Stimulated activated CD8-positive, alpha-beta memory T cell treated with anti-CD3 and anti-CD28 coated beads, Interleukin-4, amount 100 ng/mL, for 1 hour (primary cell): ENCODE measurements at regions not wholly inside any gene's neighbourhood (a gene's known extent, or its start where the extent isn't known, plus 50 kb on each side); places are given as distances from the start of the nearest gene placed in this dataset.

Experiments
- DNase-seq, 2 donors: peaks; one replicate each; pipeline ENCODE4 v3.0.0-alpha.2; 2020; ENCODE audit warnings: low read depth in 2 of 2, low spot score in 1 of 2

DNA sequence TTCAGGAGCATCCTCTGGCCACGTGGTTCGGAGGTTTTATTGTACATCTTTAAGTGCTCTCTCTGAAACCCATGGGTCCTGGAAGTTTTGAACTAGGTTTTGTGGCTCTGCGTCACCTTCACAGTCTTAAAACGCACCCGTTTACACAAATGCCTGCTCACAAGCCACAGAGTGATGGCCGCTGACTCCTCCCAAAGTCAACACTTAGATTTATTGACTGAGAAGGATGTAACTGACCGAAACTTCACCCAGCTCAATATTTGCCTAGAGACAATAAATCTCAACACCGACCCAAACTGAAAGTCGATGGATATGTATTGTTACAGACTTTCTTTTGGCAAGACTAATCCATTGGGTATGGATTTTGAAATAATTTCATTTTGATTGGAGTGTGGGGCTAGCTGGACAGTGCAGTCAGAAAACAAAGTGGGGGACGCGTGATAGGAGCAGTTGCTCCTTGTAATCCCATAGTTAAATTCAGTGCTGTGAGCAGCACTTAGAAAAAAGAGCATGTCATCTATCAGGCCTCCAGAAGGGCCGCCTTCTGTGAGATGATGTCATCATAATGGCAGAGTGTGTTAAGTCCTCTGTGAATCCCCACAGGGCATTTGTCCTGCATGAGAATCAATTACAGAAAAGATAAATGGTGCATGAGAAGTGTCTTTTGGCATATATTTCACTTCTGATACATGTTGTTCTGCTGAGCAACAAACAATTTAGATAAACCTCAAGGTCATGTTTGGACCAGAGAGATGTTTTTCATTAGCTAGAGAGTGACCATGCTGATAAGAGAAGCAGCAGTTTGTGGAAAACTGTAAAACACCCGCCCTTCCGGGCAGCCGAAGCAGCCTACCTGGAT is 183.7 kb downstream of the INO80D start:
- DNase-seq, result no peak

DNA sequence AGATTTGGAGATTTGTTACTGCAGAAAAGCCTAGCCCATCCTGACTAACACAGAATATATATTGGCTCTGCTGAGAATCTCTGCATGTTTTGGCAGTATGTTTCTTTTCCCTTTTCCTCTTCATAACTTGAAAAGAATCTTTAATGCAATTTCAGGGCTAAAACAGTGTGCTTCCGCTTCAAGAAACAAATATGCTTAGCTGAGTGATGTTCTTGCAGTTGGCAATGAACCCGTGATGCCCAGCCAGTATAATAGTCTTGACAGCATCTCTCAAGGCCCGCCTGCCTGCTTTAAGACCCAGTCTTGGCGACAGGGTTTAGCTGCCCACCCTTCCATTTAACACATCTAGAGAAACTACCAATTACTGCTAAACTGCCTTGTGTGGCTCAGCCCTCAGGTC is 184.5 kb downstream of the INO80D start:
- no peak for DNase-seq

DNA sequence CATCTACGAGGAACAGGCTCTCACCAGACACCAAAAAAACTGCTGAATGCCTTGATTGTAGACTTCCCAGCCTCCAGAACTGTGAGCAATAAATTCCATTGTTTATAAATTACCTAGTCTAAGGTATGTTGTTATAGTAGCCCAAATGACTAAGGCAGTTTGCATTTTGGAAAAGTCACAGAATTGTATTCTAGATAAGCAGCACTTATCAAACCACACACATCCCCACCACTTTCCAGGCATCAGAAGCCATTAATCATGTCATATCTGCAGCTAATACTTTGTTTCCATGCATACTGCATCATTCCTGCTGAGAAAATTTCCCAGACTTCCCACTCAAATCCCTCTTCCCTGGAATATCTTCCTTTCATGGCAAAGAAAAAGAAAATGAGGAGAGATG is 187.2 kb downstream of the INO80D start:
- DNase-seq, result no peak

DNA sequence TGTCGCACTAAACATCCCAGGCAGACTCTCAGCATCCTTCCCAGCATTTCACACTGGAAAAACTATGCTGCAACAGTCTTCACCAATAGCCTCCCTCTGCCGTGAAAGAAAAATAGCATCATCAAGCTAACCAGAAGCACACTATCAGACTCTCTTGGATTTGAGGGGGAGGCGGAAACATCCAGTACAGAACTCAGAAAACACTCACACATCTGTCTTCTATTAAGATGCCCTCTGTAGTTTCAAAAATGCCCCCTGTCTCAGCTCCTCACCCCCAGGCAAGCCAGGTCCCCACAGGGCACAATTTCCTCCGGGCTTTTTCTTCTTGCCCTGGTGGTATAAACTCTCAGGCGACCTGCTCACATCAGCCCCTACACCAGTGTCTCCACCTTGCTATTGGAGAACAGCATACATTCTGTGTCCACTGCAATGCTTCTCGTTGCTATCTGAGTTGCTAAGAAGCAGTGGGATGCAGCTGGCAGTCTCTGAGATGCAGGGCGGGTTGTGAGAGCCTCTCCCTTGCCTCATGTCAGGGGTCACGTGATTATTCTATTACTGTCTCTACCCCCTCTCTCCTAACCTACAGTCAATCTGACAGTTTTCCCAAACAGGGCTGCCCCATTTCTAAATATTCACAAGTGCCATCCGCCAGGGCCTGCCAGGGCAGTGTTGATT is 189.9 kb downstream of the INO80D start:
- DNase-seq, result no peak

DNA sequence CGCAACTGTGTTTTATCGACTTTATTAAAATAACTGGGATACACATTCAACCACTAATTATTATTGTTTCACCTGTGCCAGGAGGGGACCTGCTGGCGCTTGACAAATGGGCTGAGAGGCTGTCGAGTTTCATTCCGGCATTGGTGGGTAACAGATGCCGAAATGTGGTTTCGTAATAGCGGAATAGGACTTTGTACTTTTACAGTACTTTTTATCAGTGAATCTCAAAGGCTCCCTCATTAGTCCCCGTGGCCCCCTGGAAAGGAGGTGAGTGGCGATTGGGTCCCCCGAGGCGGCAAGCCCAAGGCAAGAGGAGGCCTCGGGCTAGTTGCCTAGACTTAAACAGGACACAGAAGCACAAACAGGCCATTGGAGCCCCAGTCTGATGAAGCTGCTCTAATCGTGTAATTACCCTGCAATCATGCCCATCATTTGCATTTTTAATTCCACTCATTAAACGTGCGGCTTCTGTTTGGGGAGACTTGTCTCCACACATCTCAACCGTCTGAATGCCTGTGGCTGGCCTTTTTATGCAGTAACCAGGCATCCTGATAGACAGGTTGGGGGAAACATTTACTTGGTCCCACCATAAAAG is 193.2 kb downstream of the INO80D start:
- no peak for DNase-seq

DNA sequence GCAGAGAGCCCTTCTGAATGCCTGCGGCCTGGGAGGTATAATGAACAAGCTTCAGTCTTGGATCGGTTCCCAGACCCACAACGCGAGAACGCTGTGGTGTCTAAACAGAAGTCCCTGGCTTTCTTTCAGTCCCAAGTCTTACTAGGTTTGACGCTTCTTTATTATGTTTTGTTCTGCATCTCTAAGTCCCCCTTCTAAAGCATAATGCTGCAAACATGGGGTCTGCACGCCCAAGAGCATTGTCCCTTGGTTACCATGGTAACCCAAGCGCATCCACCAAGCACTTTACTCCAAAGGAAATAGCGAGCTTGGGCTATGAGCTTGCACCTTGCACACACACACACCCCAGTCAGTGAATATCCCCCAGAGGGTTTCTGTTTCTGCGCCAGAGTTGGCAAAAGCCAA is 193.7 kb downstream of the INO80D start:
- DNase-seq, result no peak

DNA sequence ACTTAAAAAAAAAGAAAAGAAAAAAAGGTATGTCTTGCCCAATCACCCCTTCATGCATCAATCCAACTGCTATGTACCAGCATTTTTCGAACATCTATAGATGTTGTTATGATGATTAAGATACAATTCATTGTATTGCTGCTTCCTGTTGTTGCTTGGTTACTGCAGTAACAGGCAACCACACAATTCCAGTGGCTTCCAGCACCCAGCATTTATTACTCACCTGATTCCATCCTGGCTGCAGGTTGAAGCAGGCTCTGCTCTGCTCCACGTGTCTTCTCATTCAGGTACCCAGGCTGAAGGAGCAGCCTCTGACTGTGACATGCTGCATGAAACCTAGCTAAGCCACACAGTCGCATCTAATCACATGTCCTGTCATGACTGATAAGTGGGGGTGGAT is 196.9 kb downstream of the INO80D start:
- DNase-seq, result no peak

DNA sequence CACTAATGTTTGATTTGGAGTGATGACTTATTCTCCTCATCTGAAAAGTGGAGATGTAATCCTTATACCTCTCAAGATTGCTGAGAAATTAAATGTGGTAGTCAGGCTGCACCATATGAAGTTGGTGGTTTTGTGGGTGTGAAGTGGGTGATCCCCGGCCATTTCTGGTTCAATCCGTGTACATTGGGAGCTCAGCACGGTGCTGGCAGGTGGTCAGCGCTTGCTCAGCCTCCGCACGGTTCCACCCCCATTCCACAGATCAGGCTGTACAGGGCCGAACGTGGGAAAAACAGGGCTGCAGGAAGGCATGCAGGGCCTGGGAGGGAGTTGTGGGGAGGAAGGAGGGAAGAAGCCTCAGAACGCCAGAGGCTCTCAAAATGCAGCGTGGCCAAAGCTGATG is 198.3 kb downstream of the INO80D start:
- DNase-seq, result no peak

DNA sequence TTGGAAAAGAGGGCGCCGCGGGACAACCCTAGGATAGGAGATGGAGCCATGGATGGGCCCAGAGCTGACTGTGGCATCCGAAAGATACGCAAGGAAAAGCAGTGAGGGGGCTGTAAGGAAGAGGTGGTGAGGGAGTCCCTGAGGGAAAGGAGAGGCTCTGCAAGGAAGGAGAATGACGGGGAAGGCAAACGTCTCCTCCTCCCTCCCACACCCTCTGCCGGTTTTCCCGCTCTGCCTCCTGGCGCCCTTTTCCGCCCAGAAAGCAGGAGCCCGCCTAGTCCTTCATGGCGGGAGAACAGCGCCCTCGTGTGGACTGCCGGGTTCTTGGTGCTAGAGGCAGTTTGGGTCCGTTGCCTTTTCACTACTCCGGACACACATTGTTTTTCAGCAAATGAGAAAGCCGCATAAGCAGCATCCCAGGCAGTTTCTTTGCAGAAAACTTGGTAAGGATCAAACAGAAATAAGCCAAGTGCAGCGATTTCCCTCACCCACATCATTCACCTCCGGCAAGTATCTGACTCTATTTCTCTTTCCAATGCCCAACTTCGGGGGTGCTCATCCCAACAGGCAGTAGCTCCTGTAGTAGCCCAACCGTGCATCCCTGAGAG is 200.4 kb downstream of the INO80D start:
- peak; percentile 8 to 21 for DNase-seq

DNA sequence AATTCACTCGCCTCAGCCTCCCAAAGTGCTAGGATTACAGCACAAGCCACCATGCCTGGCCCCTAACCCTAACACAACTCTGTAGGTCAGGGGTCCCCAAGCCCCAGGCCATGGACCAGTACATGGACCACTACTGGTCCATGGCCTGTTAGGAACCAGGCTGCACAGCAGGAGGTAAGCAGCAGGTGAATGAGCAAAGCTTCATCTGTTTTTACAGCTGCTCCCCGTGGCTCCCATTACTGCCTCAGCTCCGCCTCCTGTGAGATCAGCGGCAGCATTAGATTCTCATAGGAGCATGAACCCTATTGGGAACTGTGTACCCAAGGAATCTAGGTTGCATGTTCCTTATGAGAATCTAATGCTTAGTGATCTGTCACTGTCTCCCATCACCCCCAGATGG is 201.7 kb downstream of the NRP2 start:
- no peak for DNase-seq

DNA sequence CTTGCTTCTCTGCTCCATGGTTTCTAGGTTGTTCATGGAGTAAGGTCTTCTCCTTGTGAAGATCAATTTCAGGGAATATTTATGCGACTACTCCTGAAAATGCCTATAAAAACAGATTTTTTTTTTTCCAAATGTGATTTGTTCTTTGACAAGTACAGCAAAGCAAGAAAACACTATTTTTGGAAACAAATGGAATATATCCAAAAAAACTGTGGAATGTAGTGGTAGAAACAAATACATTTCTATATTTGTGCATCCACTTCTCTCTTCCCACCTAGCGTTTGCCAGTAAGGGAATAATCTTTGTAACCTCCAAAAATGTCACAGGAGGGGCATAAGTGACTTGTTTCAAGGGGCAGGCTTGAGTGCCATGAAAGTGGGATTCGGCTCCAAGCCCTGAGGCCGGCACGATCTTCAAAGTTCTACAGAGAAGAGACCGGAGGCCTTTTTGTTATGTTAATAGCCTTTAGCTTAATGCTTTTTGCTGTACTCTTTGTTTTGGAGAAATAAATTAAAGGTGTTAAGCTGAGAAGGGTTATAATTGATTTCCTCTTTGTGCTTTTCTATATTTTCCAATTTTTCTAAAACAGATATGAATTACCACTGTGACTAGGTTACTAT is 200.6 kb downstream of the NRP2 start:
- no peak for DNase-seq

DNA sequence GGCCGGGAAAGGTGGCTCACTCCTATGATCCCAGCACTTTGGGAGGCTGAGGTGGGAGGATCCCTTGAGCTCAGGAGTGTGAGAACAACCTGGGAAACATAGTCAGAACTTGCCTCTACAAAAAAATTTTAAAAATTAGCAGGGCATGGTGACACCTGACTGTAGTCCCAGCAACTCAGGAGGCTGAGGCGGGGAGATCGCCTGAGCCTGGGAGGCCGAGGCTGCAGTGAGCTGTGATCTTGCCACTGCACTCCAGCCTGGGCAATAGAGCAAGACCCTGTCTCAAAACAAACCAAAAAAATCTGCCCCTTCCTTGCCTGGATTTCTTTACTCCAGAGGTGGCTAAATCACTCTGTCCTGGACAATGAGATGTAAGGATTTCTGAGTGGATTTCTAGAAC is 197.7 kb downstream of the NRP2 start:
- no peak for DNase-seq

DNA sequence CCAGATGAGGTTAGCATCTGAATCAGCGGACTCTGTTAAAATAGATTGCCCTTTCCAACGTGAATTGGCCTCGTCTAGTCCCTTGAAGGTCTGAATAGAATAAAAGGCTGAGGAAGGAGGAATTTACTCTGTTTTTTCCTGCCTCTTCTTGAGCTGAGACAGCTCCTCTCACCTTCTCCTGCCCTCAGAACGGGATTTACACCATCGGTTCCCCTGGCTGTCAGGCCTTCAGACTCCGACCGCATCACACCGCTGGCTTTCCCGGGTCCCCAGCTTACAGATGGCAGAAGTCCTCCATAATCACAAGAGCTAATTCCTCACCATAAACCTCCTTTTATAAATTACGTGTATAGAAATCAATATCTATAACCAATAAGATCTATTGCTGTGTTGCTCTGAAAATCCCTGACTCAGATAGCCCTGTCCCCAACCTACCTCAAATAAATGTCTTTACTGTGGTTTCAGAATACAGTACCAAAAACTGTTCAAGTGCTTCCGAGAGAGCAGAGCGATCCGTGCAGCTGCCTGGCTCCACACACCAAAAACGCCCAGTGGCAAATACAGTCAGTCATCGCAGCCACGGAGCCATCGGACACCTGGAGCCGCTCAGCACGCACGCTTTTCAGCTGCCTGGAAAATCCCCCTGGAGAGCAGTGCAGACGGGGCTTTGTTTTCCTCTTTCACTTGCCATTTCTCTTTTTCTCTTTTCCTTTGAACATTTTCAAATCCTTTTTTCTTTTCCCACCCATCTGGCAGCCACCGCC is 196.9 kb downstream of the NRP2 start:
- no peak for DNase-seq

DNA sequence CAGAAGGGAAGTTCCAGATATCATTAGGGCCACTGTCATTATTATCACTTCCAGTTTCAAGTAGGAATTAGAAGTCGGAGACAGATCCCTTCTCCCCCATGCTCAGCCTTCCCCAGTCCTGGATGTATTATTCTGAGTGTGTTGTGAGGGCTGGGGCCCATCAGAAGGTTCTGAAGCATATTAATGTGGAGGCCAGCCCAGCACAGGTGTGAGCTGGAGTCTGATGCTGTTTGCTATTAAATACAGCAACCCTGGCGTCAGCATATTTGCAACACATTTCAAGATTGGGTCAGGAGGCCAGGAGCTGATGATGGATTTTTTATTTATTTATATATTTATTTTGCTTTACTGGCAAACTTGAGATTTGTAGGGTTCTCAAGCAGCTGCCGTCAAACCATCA is 195.2 kb downstream of the NRP2 start:
- no peak for DNase-seq

DNA sequence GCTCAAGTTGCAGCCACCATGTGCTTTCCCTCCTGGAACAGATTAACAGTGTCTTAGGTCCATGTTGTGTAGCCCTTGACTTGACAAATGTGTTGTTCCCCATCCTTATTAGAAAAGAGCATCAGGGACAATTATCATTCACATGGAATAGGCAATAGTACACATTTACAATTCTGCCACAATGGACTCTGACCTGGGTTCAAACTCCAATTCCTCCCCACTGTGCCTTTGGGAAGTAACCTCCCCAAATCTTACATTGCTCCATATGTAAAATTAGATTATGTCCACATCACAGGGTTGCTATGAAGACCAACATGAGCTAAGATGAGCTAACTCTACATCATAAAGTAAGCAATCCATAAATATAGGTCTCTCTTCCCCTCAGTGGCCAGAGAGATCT is 193.8 kb downstream of the NRP2 start:
- no peak for DNase-seq

DNA sequence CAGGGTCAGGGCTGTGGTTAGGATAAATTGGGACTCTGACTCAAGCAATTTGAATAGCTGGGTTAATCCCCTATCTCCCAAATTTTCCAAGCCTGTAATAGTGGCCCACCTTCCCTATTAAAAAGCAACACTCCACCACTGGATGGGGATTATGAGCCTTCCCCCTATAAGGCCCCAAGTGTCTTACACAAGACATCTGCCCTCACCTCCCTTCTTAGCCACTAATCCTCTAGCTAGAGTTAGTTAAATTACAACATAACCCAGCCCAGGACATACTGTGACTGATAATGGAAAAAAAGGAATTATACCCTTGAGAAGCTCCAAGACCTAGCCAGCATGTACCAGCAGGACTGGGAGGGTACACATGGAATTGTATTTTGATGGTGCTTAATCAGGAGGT is 190.4 kb downstream of the NRP2 start:
- DNase-seq, result no peak

DNA sequence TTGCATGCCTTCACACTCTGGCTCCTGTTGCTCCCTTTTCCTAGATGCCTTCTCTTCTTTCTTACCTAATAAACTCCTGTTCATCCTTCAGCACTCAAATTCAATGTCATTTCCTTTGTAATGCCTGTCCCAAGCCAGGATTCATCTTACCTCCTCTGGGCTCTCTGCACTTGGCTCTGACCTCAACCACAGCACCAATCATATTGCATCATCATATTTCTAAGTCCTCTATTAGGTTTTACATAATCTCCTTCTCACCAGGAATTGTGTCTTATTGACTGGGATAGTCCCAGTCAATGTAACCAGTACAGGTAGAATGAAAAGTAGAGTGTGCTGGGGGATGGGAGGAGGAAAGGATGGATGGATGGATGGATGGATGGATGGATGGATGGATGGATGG is 187.1 kb downstream of the NRP2 start:
- DNase-seq, result no peak

DNA sequence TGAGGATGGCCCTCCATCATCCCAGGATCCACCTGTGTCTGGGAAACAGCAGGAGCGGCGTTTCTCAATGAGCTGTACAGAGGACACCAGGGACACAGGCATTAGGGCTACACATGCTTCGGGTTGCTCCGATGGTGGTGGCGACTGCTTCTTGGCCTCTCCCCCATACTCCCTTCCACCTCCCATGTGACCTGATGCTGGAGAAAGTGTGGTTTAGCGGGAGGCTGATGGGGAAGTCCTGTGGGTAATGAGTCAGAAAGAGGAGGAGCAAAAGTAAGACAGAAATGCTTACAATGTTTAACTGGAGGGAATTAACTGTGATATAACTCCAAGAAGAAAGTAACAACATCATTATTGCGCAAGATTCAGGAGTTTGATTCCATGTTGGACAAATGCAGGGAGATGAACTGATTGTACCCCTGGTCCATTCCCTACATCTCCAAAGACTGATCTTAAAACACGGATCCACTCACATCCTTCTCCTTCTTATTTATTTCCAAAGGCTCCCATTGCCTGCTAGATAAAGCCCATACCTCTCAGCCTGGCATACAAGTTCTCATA is 186.6 kb downstream of the NRP2 start:
- DNase-seq, result no peak

DNA sequence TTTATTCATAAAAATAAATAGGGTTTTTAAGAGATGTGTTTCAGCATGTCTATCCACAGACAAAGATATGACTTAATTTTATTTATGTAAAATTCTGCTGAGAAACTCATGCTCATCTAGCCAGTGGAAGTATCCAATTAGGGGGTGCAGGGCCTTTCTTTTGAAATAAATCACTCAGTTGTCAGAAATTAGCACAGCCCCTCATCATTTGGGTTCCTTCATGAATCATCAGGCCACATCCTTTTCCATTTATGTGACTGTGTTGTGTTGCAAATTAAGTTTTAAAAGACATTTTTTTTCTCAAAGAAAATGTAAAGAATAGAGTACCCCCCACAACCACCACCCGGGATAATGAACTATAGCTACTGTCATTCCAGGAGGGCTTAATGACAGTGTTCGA is 185.8 kb downstream of the NRP2 start:
- no peak for DNase-seq

DNA sequence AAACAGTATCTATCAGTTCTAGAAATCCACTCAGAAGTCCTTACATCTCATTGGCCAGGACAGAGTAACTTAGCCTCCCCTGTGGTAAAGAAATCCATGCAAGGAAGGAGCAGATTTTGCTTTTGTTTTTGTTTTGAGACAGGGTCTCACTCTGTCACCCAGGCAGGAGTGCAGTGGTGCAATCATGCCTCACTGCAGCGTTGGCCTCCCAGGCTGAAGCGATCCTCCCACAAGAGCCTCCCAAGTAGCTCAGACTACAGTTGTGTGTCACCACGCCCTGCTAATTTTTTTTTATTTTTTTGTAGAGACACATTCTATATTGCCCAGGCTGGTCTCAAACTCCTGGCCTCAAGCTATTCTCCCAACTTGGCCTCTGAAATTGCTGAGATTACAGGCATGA is 185.1 kb downstream of the NRP2 start:
- DNase-seq, result no peak
